Thyroid gland (tissue), 4 donors: ENCODE measurements at regions not wholly inside any gene's neighbourhood (a gene's known extent, or its start where the extent isn't known, plus 50 kb on each side); places are given as distances from the start of the nearest gene placed in this dataset.
"Not testable (repeated sequence)": the region's sequence is repeated elsewhere in the genome, so short reads cannot be mapped to it uniquely, and the experiment has no call there.

Experiments used
- DNase-seq, 2 donors: peaks; one replicate each; pipeline ENCODE4 v3.0.0-alpha.2; 2019
- H3K27ac ChIP-seq, 3 donors: fragments of 200-600 bp; sonication (generic); 1 replicate in 2 of 3; 2 replicates in 1 of 3; pipeline ENCODE4 v1.5.1; 2016 to 2019; ENCODE audit warnings: mild to moderate bottlenecking in 1 of 3, moderate library complexity in 1 of 3
- H3K27me3 ChIP-seq: fragments of 200-600 bp; sonication (generic); one replicate; pipeline ENCODE4 v1.5.1; 2019
- H3K36me3 ChIP-seq, 2 donors: fragments of 200-600 bp; sonication (generic); one replicate each; pipeline ENCODE4 v1.5.1; 2016 to 2019
- H3K4me1 ChIP-seq, 2 donors: fragments of 200-600 bp; sonication (generic); one replicate each; pipeline ENCODE4 v1.5.1; 2017 to 2019
- H3K4me3 ChIP-seq, 3 donors: fragments of 200-600 bp; sonication (generic); replicated peaks in 1 of 3; 1 replicate in 2 of 3; 2 replicates in 1 of 3; pipeline ENCODE4 v1.5.1; 2016; ENCODE audit warnings: mild to moderate bottlenecking in 1 of 3
- H3K9me3 ChIP-seq: fragments of 200-600 bp; sonication (generic); one replicate; pipeline ENCODE4 v1.5.1; 2017
- POLR2A ChIP-seq, 2 donors: fragments of 450-650 bp; IDR thresholded peaks; one replicate each; pipeline ENCODE4 v1.6.1; 2017; ENCODE audit warnings: antibody characterized with exemption in 2 of 2, mild to moderate bottlenecking in 2 of 2, moderate library complexity in 1 of 2
- WGBS, 2 donors: methylation state at CpG; one replicate each; pipeline ENCODE4 v1.1.5; 2017; 5-methylcytosine and 5-hydroxymethylcytosine counted together
- intact Hi-C: fragments of 100-400 bp; cut with DNase I; formaldehyde crosslinking; loops from one replicate; pipeline ENCODE4 v1.15.1; 2023
- TF ChIP-seq, protein P1 (sequence below), 6 experiments: fragments of 200-600 bp in 3 of 6; fragments of 450-650 bp in 3 of 6; sonication (generic) in 3 of 6; IDR thresholded peaks; one replicate each; pipeline ENCODE4 v1.5.1; 2016 to 2019; ENCODE audit warnings: antibody characterized with exemption in 6 of 6, mild to moderate bottlenecking in 2 of 6, inconsistent platforms in 1 of 6, moderate library complexity in 1 of 6

DNA sequence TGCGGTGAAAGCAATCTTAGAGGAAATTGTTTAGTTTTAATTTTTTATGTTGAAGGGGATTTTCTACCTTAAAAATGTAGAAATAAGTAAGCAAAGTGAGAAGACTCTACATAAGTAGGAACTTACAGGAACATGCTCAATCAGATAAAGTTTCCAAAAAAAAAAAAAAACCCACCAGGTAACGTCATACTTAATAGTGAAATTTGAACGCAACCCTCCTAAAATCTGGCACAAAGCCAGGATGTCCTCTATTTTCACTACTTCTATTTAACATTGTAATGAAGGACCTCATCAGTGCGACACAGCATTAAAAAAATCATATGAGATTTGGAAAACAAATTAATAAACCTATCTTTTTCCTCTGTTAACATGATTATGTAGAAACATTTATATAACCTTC, 135.0 kb upstream of the FAT4 start:
- Histone ChIP-seq H3K4me1 (no peaks in the 10 kb centered on the region), H3K27ac (no peak overlapping the region), H3K9me3 (no peaks in the 10 kb centered on the region), H3K36me3 (no peaks in the 10 kb centered on the region), H3K4me3 (no peak overlapping the region), H3K27me3 (no peaks in the 10 kb centered on the region)
- intact Hi-C loops, result no loop called here
- no peak for TF ChIP-seq POLR2A (IDR thresholded peaks at IDR 0.05)
- TF ChIP-seq, protein P1, sequence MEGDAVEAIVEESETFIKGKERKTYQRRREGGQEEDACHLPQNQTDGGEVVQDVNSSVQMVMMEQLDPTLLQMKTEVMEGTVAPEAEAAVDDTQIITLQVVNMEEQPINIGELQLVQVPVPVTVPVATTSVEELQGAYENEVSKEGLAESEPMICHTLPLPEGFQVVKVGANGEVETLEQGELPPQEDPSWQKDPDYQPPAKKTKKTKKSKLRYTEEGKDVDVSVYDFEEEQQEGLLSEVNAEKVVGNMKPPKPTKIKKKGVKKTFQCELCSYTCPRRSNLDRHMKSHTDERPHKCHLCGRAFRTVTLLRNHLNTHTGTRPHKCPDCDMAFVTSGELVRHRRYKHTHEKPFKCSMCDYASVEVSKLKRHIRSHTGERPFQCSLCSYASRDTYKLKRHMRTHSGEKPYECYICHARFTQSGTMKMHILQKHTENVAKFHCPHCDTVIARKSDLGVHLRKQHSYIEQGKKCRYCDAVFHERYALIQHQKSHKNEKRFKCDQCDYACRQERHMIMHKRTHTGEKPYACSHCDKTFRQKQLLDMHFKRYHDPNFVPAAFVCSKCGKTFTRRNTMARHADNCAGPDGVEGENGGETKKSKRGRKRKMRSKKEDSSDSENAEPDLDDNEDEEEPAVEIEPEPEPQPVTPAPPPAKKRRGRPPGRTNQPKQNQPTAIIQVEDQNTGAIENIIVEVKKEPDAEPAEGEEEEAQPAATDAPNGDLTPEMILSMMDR (IDR thresholded peaks at IDR 0.05), result no peak
- DNase-seq, result no peak
- 78 to 79% methylated on average over 4 of the region's 4 CpGs for WGBS, 2 donors

DNA sequence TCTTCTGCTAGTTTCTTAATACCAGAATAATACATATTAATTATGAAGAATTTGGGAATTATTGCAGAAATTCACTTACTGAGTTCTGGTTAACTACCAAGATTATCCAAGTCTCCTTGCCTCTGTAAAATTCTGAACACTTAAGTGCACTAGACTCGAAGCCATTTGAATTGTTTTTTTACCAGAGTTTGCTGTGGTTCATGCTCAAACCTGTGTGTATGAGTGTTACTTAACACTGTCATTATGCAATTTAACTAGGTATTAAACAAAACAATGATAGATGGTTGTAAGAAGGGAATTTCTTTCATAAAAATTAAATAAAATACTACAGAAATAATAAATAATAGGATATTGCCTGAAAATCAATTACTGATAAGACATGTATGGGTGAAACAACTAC, 145.6 kb upstream of the FAT4 start:
- TF ChIP-seq POLR2A (IDR thresholded peaks at IDR 0.05), result no peak
- TF ChIP-seq, protein P1 (IDR thresholded peaks at IDR 0.05), result no peak
- no peak for DNase-seq
- Histone ChIP-seq H3K9me3 (no peaks in the 10 kb centered on the region), H3K4me1 (peaks cover 0 to 4% of the 10 kb centered on the region in 2 donors), H3K4me3 (no peak overlapping the region), H3K27me3 (no peaks in the 10 kb centered on the region), H3K36me3 (no peaks in the 10 kb centered on the region), H3K27ac (no peak overlapping the region)
- WGBS, 2 donors, result 18 to 36% methylated on average over 1 of the region's 1 CpG
- intact Hi-C loops, result no loop called here

DNA sequence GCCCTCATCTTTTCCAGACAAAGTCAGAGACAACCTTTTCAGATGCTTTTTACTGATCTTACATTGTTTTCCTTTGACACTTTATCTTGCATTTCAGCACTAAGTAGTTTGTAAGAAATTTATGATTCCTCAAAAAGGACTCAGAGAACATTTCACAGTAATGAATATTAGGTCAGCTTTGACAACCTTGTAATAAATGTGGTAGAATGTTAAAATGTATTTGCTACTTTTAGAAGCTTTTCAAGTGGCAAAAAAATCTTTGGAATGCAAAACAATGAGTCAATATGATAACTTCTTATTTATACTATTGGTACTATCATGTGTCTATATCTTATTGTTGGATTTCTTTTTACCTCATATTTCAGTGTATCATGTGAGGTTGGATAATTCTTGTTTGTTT, 146.2 kb upstream of the FAT4 start:
- no peaks in the 10 kb centered on the region for H3K36me3 ChIP-seq
- H3K27ac ChIP-seq, result no peak overlapping the region
- no peak for TF ChIP-seq POLR2A (IDR thresholded peaks at IDR 0.05)
- TF ChIP-seq, protein P1 (IDR thresholded peaks at IDR 0.05), result no peak
- DNase-seq, result no peak
- intact Hi-C loops, result no loop called here
- H3K4me1 ChIP-seq, result peaks cover 0 to 4% of the 10 kb centered on the region in 2 donors
- no peaks in the 10 kb centered on the region for H3K9me3 ChIP-seq
- no peaks in the 10 kb centered on the region for H3K27me3 ChIP-seq
- no peak overlapping the region for H3K4me3 ChIP-seq

DNA sequence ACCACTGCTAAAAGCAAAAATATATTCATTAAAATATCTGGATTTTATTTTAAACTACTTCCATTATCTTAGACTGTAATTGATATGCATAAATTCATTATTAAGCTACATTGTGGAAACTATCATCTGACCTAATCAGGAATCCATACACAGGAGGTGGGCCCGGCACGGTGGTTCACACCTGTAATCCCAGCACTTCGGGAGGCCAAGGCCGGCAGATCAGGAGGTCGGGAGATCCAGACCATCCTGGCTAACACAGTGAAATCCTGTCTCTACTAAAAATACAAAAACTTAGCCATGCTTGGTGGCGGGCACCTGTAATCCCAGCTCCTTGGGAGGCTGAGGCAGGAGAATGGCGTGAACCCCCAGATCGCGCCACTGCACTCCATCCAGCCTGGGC, 148.7 kb upstream of the FAT4 start:
- H3K27me3 ChIP-seq, DNase-seq, intact Hi-C loops, H3K4me1 ChIP-seq, H3K36me3 ChIP-seq, H3K4me3 ChIP-seq, H3K27ac ChIP-seq, H3K9me3 ChIP-seq: not testable (repeated sequence)
- 98 to 99% methylated on average over 9 of the region's 9 CpGs for WGBS, 2 donors

DNA sequence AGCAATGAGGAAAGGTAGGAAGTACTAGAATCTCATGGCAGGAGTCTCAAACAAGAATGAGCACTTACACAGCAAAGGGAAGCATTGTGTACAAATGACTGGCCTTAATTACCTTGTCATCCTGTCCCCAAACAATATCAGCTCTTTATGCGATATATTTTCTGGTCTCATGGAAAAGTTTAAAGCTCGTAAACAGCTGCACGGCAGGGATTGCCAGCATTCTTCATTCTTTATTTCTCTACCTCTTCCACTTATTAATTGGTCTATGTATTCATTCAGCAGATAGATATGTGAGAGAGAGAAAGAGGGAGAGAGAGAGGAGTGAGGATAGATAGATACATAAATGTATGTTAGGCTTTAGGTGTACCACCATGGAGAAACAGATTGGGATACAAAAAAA, 155.8 kb upstream of the FAT4 start:
- intact Hi-C loops, result no loop called here
- TF ChIP-seq POLR2A (IDR thresholded peaks at IDR 0.05), result no peak
- no peak overlapping the region for H3K4me3 ChIP-seq
- no peaks in the 10 kb centered on the region for H3K9me3 ChIP-seq
- no peaks in the 10 kb centered on the region for H3K4me1 ChIP-seq
- 84 to 89% methylated on average over 3 of the region's 3 CpGs for WGBS, 2 donors
- no peak for DNase-seq
- no peak overlapping the region for H3K27ac ChIP-seq
- no peaks in the 10 kb centered on the region for H3K36me3 ChIP-seq
- no peaks in the 10 kb centered on the region for H3K27me3 ChIP-seq

DNA sequence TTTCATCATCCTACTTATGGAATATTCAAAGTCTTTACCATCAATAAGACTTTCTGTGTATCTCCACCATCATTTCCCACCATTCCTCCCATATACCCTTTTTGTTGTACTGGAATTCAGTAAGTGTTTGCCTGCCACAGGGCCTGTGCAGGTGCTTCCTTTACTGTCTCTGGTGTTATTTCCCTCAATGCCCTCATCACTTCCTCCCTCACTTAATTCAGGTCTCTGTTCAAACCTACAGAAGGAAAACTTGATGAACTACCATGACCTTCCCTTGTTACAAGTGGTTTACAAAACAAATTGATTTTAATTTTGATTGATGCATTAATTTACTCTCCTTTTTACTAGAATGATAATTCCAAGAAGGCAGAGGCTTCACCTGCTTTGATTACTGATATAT, 159.5 kb upstream of the FAT4 start:
- Histone ChIP-seq H3K4me1 (no peaks in the 10 kb centered on the region), H3K27me3 (no peaks in the 10 kb centered on the region), H3K27ac (no peak overlapping the region), H3K4me3 (no peak overlapping the region), H3K9me3 (no peaks in the 10 kb centered on the region), H3K36me3 (no peaks in the 10 kb centered on the region)
- no peak for DNase-seq
- intact Hi-C loops, result no loop called here
- TF ChIP-seq, protein P1 (IDR thresholded peaks at IDR 0.05), result no peak
- TF ChIP-seq POLR2A (IDR thresholded peaks at IDR 0.05), result no peak
